ENCODE measurements at regions not wholly inside any gene's neighbourhood (a gene's known extent, or its start where the extent isn't known, plus 50 kb on each side); places are given as distances from the start of the nearest gene placed in this dataset.

DNA sequence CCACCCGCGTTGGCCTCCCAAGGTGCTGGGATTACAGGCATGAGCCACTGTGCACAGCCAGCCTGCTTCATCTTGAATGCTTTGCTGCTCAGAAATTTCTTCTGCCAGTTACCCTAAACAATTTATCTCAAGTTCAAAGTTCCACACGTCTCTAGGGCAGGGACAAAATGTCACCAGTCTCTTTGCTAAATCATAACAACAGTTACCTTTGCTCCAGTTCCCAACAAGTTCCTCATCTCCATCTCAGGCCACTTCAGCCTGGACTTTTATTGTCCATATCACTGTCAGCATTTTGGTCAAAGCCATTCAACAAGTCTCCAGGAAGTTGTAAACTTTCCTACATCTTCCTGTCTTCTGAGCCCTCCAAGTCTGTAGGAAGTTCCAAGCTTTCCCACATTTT is 159.5 kb upstream of the DYRK2 start:
- DNase-seq (ENCODE audit: low spot score) (no peak), FAIRE-seq (no peak)

- FAIRE-seq (no peak), DNase-seq (ENCODE audit: low spot score) (no peak)
Observed at GRCh38 chr12:67496581-67496980, 152.0 kb upstream of the DYRK2 start.

- DNase-seq (ENCODE audit: low spot score) = no peak
Observed at GRCh38 chr12:67498991-67499390, 149.6 kb upstream of the DYRK2 start.

DNA sequence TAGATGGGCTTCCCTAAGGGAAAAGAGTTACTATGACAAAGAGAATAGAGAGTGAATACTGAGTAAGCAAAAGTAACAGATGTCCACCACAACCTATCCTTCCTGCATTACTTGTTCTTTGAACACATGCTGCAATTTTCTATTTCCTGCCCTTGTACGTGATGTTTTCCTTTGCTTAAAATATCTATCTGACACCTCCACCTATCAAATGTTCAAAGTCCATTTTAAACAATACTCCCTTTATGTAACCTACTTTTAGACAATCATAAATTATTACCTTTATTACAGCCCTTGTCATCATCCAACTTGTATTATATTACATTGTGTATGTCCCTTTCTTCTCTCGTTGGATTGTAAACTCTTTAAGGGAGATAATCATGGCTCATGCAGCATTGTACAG is 147.2 kb upstream of the DYRK2 start:
- DNase-seq (ENCODE audit: low spot score) = no peak
- no peak for FAIRE-seq

More at GRCh38 chr12:67498991-67499390, 149.6 kb upstream of the DYRK2 start:
- no peak for FAIRE-seq

GRCh38 chr12:67504026-67504425 is 144.5 kb upstream of the DYRK2 start:
- DNase-seq (ENCODE audit: low spot score) (no peak), FAIRE-seq (no peak)

- FAIRE-seq = no peak
- no peak for DNase-seq (ENCODE audit: low spot score)
Observed at GRCh38 chr12:67506739-67507138, 141.8 kb upstream of the DYRK2 start.

DNA sequence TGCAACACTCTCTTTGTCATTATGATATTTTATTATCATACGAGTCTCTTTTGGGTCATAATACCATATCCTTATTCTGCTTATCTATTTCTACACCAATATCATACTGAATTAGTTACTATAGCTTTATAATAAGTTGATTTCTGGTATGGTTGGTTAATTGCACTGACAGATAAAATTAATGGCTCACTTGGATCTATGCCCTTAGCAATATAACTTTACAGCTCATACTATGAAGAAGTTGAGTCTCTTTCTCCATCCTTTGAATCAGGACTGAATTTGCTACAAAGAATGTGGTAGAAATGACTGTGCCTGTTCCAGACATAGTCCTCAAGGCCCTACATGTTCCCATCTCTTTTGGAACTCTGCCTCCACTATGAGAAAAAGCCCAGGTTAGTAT is 139.7 kb upstream of the DYRK2 start:
- FAIRE-seq (no peak), DNase-seq (ENCODE audit: low spot score) (no peak)

DNA sequence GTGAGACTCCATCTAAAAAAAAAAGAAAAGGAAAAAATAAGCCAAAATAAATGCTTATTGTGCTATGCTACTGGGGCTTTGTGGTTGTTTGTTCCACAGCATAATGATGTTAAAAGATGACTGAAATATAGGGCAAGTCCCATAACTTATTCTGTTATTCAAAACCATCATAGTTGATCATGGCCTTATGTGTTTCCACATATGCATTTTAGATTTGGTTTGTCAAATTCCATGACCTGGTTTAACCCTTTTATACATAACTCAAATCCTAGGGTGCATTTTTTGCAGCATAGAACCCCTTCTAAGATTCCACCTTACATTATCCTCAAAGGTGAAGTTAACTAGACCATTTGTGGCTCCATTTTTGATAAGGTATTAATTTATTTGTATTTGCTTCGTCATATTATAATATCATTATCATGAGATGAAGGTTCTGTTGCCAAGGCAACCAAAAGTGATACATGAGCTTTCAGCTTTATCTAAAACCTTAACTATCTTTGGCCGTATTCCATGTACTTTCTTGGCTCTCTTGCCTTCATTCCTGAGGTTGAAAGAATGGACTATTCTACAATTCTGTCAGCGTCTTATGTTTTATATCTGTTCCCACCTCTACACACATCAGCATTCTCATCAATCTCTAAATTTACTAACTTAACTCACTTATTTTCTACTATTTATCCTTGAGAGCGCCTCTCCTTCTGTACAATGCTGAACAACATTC is 138.7 kb upstream of the DYRK2 start:
- FAIRE-seq = no peak

DNA sequence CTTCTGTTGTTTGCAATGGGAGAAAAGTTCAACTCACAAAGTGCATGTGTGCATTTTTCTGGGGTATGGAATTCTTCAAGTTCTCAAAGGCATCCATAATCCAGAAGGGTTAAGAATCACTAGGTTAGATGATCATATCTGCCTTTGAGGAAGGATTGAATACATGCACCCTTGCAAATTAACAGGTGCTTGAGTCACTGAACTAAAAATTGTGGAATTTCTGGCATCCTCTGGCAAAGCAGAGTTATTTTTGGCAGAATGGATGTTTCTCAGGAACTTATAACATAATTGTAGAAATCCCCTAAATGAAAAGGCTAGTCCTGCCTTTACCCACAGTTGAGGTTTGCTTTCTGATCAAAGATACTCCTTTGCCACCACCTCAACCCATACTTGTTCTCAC is 136.5 kb upstream of the DYRK2 start:
- FAIRE-seq = no peak
- no peak for DNase-seq (ENCODE audit: low spot score)

More for the DNA sequence above, 138.7 kb upstream of the DYRK2 start:
- no peak for DNase-seq (ENCODE audit: low spot score)

DNA sequence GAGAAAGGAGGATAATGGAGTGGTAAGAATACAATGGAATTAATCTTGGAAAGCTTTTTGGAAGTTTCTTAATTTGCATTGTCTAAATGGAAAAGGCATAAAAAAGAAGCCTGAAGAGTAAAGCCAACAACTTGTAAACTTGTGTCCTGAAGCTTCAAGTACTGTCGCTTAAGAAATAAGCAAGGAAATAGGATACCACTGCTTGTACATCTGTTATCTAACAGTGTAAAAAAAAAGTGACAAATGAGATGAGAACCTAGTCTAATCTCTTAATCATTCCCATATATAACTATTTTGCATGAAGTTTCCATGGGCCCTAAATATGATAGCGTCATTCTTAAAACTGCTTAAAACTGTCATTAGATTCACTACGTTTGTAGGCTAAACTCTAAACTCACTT is 134.0 kb upstream of the DYRK2 start:
- FAIRE-seq (no peak), DNase-seq (ENCODE audit: low spot score) (no peak)

DNA sequence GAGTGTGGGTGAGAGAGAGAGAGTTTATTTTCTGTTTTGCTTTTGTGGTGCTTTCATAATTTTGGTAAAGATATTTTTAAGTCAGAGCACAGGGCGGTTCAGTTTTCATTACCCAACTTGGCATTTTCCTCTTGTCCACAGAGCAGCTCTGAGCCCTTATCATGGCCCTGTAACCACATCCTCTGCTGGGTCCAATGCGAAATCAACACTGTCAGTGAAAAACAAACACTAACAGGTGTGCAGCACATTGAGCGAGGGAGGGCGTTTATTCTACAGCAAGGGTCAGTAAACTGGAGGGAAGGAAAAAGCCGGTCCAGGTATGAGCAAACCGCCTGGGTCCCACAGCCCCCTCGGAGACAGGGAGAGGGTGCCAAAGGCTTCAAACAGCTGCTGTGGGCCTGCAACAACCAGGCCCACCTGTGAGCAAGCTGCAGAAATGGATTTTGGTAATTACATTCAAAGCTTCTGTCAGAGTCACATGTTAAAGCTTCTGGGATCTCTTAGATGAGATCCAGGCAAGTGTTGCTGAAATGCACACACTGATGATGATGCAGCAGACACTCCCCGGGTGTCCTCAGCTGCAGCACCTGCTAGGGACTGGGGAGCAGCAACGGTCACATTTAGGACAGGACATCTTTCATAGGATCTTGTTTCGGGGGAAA is 132.7 kb upstream of the DYRK2 start:
- no peak for FAIRE-seq
- no peak for DNase-seq (ENCODE audit: low spot score)

GRCh38 chr12:67517181-67517887 is 131.2 kb upstream of the DYRK2 start:
- FAIRE-seq (no peak), DNase-seq (ENCODE audit: low spot score) (peak; percentile 8)

- no peak for DNase-seq (ENCODE audit: low spot score)
- no peak for FAIRE-seq
Observed at GRCh38 chr12:67519484-67520433, 128.8 kb upstream of the DYRK2 start.

DNA sequence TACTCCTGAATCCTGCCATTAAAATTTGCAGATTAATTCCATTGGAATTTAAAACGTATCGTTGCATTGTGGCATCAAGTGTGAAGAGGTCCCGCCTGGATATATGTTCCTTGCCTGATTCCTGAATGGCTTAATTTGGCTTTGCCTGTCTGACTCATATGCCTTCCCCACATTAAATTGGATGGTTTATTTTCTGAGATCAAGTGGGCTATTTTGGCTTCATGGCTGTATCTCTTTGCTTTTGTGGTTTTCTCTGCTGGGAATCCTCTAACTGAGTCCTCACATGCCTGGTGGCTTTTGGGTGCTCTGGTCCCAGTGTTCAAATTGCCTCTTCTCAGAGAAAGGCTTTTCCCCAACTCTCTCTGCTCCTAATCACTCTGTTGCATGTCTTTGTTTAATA is 127.9 kb upstream of the DYRK2 start:
- DNase-seq (ENCODE audit: low spot score) (no peak), FAIRE-seq (no peak)

DNA sequence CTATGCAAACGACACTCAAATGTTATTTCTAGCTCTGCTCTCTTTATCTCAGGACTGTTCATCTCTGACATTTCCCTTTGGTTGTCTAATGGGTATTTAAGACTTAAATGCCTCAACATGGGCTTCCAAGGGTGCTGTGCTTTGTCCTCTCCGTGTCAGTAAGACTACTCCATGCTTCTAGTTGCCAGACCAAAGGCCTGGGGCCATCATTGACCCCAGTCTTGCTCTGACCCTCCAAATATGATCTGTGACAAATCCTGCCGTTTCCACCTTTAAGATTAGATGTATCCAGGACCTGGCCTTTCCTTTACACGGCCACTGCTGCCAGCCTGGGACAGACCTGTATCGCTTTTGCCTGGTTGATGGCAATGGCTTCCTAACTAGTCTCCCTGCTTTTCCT is 126.3 kb upstream of the DYRK2 start:
- FAIRE-seq (no peak), DNase-seq (ENCODE audit: low spot score) (no peak)

DNA sequence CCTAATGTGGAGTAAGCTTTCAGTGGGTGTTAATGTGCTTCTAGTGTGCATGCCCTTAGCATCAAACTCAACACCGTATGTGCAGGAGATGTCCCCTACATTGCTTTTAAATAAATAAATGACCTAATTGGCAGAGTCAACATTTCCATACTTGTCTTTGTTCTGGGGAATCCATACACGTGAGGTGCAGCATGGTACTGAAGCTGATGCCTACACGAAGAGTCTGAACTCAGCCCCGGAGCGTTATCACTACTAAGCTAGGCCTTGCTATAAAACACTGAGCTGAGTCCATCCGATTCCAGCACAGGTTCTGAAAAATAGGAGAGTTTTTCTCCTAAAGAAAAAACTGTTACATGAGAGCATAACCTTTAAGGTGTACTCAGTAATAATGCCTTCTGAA is 125.0 kb upstream of the DYRK2 start:
- no peak for DNase-seq (ENCODE audit: low spot score)
- no peak for FAIRE-seq

DNA sequence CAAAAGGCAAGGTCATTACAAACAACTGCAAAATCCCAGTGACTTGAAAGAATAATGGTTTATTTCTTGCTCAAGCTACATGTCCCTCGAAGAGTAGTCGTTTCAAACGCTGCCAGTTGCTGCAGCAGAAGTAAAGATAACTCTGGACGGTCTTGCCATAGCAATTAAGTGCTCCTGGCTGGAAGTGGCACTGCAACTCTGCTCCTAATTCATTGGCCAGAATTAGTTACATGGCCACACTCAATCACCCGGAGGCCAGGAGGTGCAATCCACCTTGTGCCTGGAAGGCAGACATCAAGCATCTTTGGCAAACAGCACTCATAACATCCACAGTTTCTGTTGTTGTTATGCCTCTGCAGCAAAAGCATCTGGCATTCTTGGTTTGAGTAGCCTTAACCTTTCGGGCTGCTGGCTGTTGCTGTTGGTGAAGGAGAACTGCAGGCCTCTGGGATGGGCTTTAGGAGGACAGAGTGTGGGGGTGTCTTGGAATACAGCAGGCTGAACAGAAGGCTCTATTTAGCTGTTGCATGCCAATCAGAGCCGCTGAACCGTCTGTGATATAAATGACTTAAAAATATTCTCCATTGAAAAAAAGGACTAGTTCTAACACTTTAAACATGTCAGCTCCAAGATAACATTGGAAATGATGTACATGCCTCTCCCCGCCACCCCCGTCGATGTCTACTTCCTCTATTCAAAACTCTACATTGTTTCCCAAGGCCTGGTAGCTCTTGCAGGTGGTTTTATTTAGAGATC is 123.5 kb upstream of the DYRK2 start:
- DNase-seq (ENCODE audit: low spot score) = no peak
- no peak for FAIRE-seq

- DNase-seq (ENCODE audit: low spot score) (no peak), FAIRE-seq (no peak)
Observed at GRCh38 chr12:67525617-67525884, 123.0 kb upstream of the DYRK2 start.

- DNase-seq (ENCODE audit: low spot score) (no peak), FAIRE-seq (no peak)
Observed at GRCh38 chr12:67526129-67526528, 122.4 kb upstream of the DYRK2 start.

GRCh38 chr12:67531051-67531450 is 117.5 kb upstream of the DYRK2 start:
- no peak for FAIRE-seq
- no peak for DNase-seq (ENCODE audit: low spot score)

DNA sequence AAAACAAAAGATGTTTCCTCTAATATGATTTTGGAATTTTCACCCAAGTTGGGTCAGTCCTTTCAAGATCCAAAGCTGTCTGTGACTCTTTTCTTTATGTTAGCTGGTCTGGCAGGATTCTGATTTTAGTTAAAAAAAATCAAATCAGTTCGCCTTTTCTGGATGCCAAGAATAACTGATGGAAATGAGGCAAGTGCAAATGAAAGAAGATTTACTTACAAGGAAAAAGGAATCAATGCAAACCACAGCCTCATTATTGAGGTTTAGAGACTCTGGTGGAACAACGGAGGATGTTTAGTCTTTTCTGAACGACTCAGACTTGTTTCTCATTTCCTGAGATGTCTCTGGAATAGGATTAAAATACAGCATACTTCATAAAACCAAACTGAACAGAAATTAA is 117.0 kb upstream of the DYRK2 start:
- no peak for FAIRE-seq
- no peak for DNase-seq (ENCODE audit: low spot score)
